ENCODE measurements at regions not wholly inside any gene's neighbourhood (a gene's known extent, or its start where the extent isn't known, plus 50 kb on each side); places are given as distances from the start of the nearest gene placed in this dataset.
"Not testable (repeated sequence)": the region's sequence is repeated elsewhere in the genome, so short reads cannot be mapped to it uniquely, and the experiment has no call there.

DNA sequence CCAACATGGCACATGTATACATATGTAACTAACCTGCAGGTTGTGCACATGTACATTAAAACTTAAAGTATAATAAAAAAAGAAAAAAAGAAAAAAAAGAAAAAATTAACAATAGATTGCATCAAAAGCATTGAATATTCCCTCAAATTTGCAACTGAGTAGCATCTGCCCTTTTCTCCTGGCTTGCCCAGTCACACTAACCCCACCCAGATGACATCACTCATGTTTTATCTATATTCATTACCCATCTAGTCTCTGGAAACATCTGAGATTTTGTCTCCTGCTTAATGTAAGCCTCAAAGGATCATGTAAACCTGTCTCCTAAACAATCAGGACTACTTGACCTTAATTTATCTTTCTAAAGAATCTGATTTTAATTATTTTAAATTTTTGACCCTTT lies 706.8 kb downstream of the CD109 start:
- no peaks in the 10 kb centered on the region for H3K27me3 ChIP-seq
- no peaks in the 10 kb centered on the region for H3K4me1 ChIP-seq
- H3K27ac ChIP-seq = no peak overlapping the region
- intact Hi-C loops (cut with DNase I; ENCODE audit: low total_unique reads) = no loop called here
- in situ Hi-C loops (cut with MboI; ENCODE audit: low pct_ligation_motif_present in 1 of 4, low pct_unique_long_range_greater_than_20kb in 1 of 4, low sequenced_read_pairs in 3 of 4) = loop anchor here in 3 of 4 donors (25.0 kb wide), 1 partner anchor 810 kb away; the partner anchor contains the start of gene COL12A1 (in 3 of the 3)
- no peaks in the 10 kb centered on the region for H3K36me3 ChIP-seq
- TF ChIP-seq EP300 (IDR thresholded peaks at IDR 0.05; ENCODE audit: low read depth) (no peak), CTCF (IDR thresholded peaks at IDR 0.05) (no peak), POLR2A (IDR thresholded peaks at IDR 0.05) (no peak), POLR2AphosphoS5 (IDR thresholded peaks at IDR 0.05) (no peak)
- no peak overlapping the region for H3K4me3 ChIP-seq
- H3K9me3 ChIP-seq = no peaks in the 10 kb centered on the region
- no peak for DNase-seq

DNA sequence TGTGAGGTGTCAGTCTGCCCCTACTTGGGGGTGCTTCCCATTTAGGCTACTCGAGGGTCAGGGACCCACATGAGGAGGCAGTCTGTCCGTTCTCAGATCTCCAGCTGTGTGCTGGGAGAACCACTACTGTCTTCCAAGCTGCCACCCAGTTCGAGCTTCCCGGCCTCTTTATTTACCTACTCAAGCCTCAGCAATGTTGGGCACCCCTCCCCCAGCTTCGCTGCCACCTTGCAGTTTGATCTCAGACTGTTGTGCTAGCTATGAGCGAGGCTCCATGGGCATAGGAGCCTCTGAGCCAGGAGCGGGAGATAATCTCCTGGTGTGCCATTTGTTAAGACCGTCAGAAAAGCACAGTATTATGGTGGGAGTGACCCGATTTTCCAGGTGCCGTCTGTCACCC lies 682.4 kb downstream of the CD109 start:
- H3K27me3 ChIP-seq; DNase-seq; in situ Hi-C loops (cut with MboI; ENCODE audit: low pct_ligation_motif_present in 1 of 4, low pct_unique_long_range_greater_than_20kb in 1 of 4, low sequenced_read_pairs in 3 of 4); H3K36me3 ChIP-seq; H3K4me3 ChIP-seq; H3K9me3 ChIP-seq; H3K4me1 ChIP-seq; H3K27ac ChIP-seq; intact Hi-C loops (cut with DNase I; ENCODE audit: low total_unique reads): not testable (repeated sequence)
- WGBS, 2 donors (ENCODE audit: low coverage in 1 of 2) = 60 to 79% methylated on average over 1 to 10 of the region's 10 CpGs

GRCh38 chr6:74369556-74369993 lies 673.6 kb downstream of the CD109 start:
- Histone ChIP-seq H3K9me3 (no peaks in the 10 kb centered on the region), H3K4me1 (no peaks in the 10 kb centered on the region), H3K36me3 (no peaks in the 10 kb centered on the region), H3K4me3 (no peak overlapping the region), H3K27me3 (no peaks in the 10 kb centered on the region), H3K27ac (no peak overlapping the region)
- DNase-seq = no peak
- in situ Hi-C loops (cut with MboI; ENCODE audit: low pct_ligation_motif_present in 1 of 4, low pct_unique_long_range_greater_than_20kb in 1 of 4, low sequenced_read_pairs in 3 of 4) (no loop called here), intact Hi-C loops (cut with DNase I; ENCODE audit: low total_unique reads) (no loop called here)
- TF ChIP-seq POLR2A (IDR thresholded peaks at IDR 0.05) (no peak), CTCF (IDR thresholded peaks at IDR 0.05) (no peak), EP300 (IDR thresholded peaks at IDR 0.05; ENCODE audit: low read depth) (no peak), POLR2AphosphoS5 (IDR thresholded peaks at IDR 0.05) (no peak)

DNA sequence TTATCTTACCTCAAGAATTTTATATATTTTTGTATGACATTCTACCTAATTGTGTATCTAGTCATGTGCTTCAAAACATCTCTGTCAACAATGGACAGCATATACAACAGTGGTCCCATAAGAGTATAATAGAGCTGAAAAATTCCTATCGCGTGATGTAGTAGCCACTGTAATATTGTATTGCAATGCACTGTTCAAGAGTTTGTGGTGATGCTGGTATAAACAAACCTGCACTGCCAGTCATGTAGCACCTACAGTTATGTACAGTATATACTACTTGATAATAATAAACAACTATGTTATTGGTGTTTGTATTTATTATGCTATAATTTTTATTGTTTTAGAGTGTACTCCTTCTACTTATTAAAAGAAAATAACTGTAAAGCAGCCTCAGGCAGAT lies 672.7 kb downstream of the CD109 start:
- TF ChIP-seq POLR2AphosphoS5 (IDR thresholded peaks at IDR 0.05) = no peak
- no peak for TF ChIP-seq CTCF (IDR thresholded peaks at IDR 0.05)
- no peak for TF ChIP-seq POLR2A (IDR thresholded peaks at IDR 0.05)
- no peak for TF ChIP-seq EP300 (IDR thresholded peaks at IDR 0.05; ENCODE audit: low read depth)
- no peaks in the 10 kb centered on the region for H3K4me1 ChIP-seq
- 94 to 100% methylated on average over 2 of the region's 2 CpGs for WGBS, 2 donors (ENCODE audit: low coverage in 1 of 2)
- H3K27ac ChIP-seq = no peak overlapping the region
- H3K4me3 ChIP-seq = no peak overlapping the region
- no peak for DNase-seq
- H3K27me3 ChIP-seq = no peaks in the 10 kb centered on the region
- H3K36me3 ChIP-seq = no peaks in the 10 kb centered on the region
- intact Hi-C loops (cut with DNase I; ENCODE audit: low total_unique reads) = no loop called here
- in situ Hi-C loops (cut with MboI; ENCODE audit: low pct_ligation_motif_present in 1 of 4, low pct_unique_long_range_greater_than_20kb in 1 of 4, low sequenced_read_pairs in 3 of 4) = no loop called here
- H3K9me3 ChIP-seq = no peaks in the 10 kb centered on the region

DNA sequence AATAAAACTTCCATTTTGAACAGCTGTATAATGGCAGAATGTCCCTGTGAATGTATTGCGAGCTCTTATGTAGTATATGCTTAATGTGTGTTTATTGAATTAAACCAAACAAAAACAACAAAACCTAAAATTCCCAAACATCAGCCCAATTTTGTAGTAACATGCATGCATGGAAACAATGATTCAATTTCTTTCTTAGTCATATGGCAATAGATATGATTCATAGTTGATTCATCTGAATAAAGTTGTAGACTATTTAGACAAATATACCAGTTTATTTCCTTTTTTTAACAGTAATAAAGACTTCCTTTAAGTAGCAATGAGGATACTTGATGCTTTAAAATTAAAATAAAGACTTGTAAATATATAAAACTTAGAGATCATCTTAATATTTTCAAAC lies 670.6 kb downstream of the CD109 start:
- WGBS, 2 donors (ENCODE audit: low coverage in 1 of 2) = 87 to 100% methylated on average over 1 of the region's 1 CpG
- TF ChIP-seq EP300 (IDR thresholded peaks at IDR 0.05; ENCODE audit: low read depth) = no peak
- H3K27ac ChIP-seq = no peak overlapping the region
- intact Hi-C loops (cut with DNase I; ENCODE audit: low total_unique reads) (no loop called here), in situ Hi-C loops (cut with MboI; ENCODE audit: low pct_ligation_motif_present in 1 of 4, low pct_unique_long_range_greater_than_20kb in 1 of 4, low sequenced_read_pairs in 3 of 4) (no loop called here)
- H3K36me3 ChIP-seq = no peaks in the 10 kb centered on the region
- H3K4me1 ChIP-seq = no peaks in the 10 kb centered on the region
- no peaks in the 10 kb centered on the region for H3K9me3 ChIP-seq
- no peak for DNase-seq
- H3K4me3 ChIP-seq = no peak overlapping the region
- no peaks in the 10 kb centered on the region for H3K27me3 ChIP-seq

Measured in transverse colon (tissue), 4 donors.